HFF-Myc (cell line): ENCODE measurements at regions not wholly inside any gene's neighbourhood (a gene's known extent, or its start where the extent isn't known, plus 50 kb on each side); places are given as distances from the start of the nearest gene placed in this dataset.

ENCODE experiments used
- DNase-seq: peaks from one replicate; pipeline ENCODE4 v3.0.0-alpha.2; 2011; ENCODE audit warnings: low read depth; ENCODE audit errors: extremely low read depth
- H3K4me3 ChIP-seq: replicated peaks from 2 replicates; pipeline ENCODE4 v1.5.1; 2011; ENCODE audit warnings: low read depth, mild to moderate bottlenecking, control low read depth, low read length
- CTCF ChIP-seq: IDR thresholded peaks from 2 replicates; pipeline ENCODE4 v1.5.1; 2012; ENCODE audit warnings: mild to moderate bottlenecking, low read depth, low read length, control low read depth; ENCODE audit errors: missing control alignments

- no peak for TF ChIP-seq CTCF
- H3K4me3 ChIP-seq, result no peak overlapping the region
- no peak for DNase-seq
Observed at GRCh38 chr14:40894846-40895245, 711.8 kb upstream of the LRFN5 start.

- DNase-seq, result no peak
- no peak for TF ChIP-seq CTCF
- no peak overlapping the region for H3K4me3 ChIP-seq
Observed at GRCh38 chr14:40889126-40889525, 717.5 kb upstream of the LRFN5 start.

GRCh38 chr14:40887912-40888311 lies 718.8 kb upstream of the LRFN5 start:
- no peak for DNase-seq
- TF ChIP-seq CTCF, result no peak

DNA sequence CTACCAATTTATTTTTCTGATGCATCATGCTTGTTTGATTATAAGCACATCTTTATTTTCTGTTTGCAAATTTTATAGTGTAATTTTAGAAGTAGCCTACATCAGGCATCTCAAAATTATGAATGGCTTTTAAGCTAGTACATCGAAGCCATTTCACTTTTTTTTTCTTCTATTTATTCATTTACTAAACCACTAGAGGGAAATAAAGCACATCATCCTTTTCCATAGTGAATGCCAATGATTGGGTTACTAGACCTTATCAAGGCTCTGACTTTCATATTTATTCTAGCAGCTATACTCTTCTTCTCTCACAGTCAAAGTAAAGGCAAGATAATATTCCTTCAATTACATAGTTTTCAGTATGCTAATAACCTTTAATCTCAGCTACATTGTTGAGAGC lies 736.4 kb upstream of the LRFN5 start:
- H3K4me3 ChIP-seq, result no peak overlapping the region
- TF ChIP-seq CTCF, result no peak
- no peak for DNase-seq

More at GRCh38 chr14:40887912-40888311, 718.8 kb upstream of the LRFN5 start:
- H3K4me3 ChIP-seq, result no peak overlapping the region

DNA sequence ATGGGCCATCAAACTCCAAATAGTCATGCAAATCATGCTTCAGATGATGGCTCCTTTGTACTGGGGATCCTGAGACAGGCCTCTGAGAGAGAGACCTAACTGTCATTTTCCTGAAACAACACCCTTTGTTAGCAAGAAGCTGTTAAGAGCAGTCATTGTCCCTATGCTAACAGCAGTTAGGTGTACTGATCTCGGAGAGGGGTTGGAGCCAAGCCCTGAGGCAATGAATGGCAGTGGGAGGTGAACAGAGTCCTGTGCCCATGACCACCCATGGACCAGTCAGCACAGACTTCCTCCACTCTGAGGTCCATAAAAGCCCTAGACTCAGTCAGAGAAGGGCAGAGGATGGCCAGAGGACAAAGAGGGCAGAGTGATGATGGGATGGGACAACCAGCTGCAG lies 747.6 kb upstream of the LRFN5 start:
- no peak for TF ChIP-seq CTCF
- no peak overlapping the region for H3K4me3 ChIP-seq
- no peak for DNase-seq

DNA sequence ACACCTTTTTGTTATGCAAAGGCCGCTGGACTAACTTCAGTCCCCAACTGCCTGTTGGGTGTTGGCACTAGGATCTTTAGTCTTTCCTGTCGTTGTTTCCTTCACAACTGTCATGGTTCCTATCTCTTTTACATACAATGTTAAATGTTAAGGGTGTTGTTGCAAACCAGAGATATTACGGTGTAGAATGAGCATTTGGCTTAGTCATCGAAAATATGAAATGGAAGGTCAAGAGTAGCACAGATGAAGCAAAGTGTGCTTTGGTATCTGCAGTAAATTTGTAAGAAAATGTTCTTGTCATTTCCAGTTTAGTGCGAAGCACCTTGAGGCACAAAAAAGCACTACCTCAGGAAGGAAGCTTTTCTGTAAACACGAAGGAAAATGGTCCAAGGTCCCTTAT lies 751.3 kb upstream of the LRFN5 start:
- TF ChIP-seq CTCF, result no peak
- DNase-seq, result no peak
- no peak overlapping the region for H3K4me3 ChIP-seq

GRCh38 chr14:40850191-40850590 lies 756.5 kb upstream of the LRFN5 start:
- no peak for DNase-seq
- TF ChIP-seq CTCF, result no peak

More at GRCh38 chr14:40850191-40850590, 756.5 kb upstream of the LRFN5 start:
- no peak overlapping the region for H3K4me3 ChIP-seq
